HG02973 (cell line): ENCODE measurements at regions not wholly inside any gene's neighbourhood (a gene's known extent, or its start where the extent isn't known, plus 50 kb on each side); places are given as distances from the start of the nearest gene placed in this dataset.
"Not testable (repeated sequence)": the region's sequence is repeated elsewhere in the genome, so short reads cannot be mapped to it uniquely, and the experiment has no call there.

Source experiments
- ATAC-seq: cut with Tn5 transposase; IDR thresholded peaks from one replicate; pipeline ENCODE4 v1.9.1; 2021; ENCODE audit warnings: moderate library complexity; ENCODE audit not compliant: unreplicated experiment

DNA sequence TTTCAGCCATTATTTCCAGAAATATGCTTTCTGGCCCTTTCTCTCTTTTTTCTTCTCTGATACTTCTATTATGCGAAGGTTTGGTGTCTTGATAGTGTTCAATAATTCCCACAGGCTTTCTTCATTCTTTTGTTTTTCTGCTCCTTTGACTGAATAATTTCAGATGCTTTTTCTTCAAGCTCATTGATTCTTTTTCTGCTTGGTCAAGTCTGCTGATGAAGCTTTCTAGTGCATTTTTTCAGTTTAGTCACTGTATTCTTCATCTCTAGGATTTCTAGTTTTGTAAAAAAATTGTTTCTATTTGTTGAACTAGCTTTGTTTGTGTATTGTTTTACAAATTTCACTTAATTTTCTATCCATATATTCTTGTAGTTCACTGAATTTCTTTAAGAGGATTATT is 304.0 kb upstream of the TARS1 start:
- no peak for ATAC-seq

DNA sequence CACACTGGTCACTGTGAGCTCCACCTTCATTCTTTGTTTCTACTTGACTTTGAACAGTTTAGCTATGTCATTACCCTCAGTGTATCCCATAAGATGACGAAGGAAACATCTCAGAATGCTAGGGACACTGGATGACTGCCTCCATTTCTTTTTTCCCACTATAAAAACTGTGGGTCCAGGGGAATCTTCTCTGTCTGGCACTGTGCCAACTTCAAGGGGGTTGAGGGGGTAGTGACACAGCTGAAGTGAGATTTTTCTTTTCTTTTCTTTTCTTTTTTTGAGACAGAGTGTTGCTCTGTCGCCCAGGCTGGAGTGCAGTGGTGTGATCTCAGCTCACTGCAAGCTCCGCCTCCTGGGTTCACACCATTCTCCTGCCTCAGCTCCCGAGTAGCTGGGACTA is 302.6 kb upstream of the TARS1 start:
- ATAC-seq = not testable (repeated sequence)

DNA sequence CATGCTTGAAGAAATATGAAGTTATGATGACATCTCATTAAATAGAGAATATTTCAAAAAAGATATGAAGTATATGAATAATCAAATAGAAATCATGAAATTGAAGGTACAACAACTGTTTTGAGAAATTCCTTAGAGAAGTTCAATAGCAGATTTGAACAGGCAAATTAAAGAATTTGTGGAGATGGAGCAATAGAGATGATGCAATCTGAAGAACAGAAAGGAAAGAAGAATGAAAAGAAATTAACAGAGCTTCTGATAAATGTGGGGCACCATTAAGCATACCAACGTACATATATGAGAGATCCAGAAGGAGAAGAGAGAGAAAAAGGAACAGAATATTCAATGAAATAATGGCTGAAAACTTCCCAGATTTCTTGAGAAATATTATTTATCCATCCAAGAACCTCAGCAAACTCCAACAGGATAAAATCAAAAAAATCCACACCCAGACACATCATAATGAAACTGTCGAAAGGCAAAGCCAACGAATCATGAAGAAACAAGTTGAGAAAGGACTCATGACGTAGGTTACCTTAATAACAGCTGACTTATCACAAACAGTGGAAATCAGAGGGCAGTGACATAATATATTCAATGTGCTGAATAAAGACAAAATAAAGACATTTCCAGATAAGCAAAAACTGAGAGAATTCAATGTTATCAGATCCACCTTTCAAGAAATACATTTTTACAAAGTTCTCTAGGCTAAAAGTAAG is 297.2 kb upstream of the TARS1 start:
- ATAC-seq = no peak

DNA sequence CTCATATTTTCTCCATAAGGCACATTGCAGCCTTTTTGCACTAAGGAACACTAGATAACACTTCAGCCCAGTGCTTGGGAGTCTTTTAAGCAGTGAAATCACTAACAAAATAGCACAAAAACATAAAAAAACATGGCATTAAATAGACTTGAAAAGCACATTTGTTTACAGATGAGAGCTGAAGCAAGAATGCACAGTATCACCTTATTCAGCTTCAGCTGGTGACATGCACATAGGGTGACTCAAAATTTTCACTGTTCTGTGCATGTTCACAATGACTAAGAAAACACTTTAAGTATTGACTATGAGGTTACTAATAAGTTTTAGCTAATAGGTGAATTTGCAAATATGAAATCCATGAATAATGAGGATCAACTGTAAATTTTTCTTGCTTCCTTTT is 293.9 kb upstream of the TARS1 start:
- ATAC-seq = no peak

DNA sequence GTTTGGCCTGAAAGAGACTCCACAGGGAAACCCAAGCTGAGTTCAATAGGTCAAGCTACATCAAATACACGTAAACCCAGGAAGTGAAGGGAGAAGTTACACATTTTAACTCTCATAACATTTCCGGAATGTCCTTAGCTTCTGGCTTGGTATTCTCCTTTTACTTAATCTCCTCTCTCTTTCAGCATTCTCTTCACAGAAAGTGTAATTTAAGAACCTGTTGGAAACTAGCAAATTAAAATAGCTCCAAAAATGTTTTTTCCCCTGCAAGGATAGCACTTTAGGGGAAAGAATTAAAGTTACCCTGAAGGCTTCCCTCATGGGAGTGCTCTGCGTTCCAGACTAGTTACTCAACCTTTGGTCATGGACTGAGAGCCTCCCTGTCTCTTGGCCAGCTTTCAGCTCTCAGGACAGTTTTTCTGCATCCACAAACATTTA is 292.7 kb upstream of the TARS1 start:
- ATAC-seq = no peak

DNA sequence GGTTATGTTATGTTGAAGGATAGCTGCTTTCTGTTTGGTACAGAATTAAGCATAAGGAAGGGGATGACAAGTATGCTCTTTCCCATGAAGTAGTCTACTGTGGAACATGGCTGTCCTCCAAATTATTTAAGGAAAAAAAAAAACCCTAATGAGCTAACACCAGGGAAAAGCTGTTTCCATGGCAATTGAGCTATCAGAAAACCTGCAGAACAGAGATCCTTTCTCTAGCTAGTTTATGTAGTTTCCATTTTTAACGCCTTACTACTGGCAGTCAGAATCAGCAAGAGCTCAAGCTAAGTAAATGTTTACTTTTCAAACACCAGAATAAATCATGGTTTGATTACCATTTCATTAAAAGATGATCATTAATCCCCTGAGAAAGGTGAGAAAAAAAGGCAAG is 287.4 kb upstream of the TARS1 start:
- no peak for ATAC-seq

DNA sequence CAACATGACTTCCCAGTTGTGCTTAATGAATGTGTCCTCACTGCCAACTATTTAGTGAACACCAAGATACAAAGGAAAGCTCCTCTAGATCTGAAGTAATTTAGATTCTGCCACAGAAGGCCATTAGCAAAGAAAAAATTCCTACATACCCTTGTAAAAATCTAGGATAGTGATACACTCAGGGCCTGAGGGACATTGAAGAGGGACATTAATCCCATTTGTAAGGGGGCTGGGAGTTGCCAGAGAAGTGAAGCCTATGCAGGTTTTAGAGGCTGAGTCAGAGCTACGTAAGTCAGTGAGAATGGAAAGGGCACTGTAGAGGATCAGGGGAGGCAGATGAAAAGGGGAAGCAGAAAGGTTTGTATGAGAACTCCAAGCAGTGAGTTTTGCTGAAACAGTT is 286.9 kb upstream of the TARS1 start:
- ATAC-seq = no peak

DNA sequence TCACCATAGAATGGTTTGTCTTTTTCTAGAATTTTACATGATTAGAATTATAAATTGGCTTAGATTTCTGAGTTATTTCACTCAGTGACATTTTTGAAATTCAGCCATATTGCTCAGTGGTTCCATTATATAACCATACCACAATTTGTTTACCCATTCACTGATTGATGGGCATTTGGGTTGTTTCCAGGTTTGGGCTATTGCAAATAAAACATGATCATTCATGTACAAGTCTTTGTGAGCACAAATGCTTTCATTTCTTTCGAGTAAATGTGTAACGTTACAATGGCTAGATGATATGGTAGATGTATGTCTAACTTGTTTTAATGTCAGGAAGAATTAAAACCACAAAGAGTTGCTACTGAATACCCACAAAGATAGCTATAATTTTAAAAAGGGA is 279.9 kb upstream of the TARS1 start:
- ATAC-seq = no peak

DNA sequence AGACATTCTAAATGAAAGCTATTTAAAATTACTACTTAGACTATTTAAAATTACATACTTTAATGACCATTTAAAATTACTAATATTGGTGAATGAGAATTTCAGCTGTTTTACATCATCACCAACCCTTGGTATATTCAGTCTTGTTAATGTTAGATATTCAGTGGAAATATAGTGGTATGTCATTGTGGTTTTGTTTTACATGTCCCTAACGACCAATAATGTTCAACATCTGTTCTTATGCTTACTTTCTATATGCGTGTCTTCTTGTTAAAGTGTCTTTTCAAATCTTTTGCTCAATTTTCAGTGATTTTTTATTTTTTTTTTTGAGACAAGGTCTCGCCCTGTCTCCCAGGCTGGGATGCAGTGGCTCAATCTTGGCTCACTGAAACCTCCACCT is 279.3 kb upstream of the TARS1 start:
- no peak for ATAC-seq

DNA sequence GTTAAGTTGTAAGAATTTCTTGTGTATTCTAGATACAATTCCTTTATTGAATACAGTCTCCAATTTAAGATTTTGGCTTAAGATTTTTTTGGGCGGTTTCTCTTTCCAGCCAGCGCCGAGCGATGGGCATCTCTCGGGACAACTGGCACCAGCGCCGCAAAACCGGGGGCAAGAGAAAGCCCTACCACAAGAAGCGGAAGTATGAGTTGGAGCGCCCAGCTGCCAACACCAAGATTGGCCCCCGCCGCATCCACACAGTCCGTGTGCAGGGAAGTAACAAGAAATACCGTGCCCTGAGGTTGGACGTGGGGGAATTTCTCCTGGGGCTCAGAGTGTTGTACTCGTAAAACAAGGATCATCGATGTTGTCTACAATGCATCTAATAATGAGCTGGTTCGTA is 278.7 kb upstream of the TARS1 start:
- no peak for ATAC-seq

DNA sequence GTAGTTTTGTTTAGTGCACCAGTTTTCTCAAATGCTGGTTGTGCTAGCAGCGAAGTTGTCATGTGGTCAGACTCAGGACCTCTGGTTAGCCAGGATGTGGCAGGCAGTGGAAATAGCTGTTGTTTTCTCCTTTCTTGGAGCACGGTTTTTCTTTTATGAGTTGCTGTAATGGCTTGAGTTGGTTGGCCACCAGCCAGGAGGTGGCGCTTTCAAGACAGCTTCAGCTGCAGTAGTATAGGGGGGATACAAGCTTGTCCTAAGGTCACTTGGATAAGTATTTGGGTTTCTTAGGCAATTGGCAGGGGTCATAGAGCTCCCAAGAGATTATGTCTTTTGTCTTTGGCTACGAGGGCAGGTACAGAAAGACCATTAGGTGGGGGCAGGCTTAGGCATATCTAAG is 274.2 kb upstream of the TARS1 start:
- no peak for ATAC-seq

DNA sequence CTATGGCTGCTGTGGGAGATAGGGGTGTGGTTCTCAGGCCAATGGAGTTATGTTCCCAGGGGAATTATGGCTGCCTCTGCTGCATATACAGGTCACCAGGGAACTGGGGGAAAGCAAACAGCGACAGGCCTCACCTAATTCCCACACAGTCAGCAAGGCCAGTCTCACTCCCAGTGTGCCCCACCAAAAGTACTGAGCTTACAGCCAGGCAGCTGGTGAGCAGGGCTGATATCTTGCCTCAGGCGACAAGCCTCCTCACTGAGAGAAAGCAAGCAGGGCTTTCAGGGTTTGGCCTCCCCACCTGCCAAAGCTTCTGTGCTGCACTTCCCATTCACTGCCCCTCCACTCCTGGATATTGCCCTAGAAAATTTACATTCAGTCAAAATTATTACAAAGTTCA is 273.8 kb upstream of the TARS1 start:
- ATAC-seq = no peak

DNA sequence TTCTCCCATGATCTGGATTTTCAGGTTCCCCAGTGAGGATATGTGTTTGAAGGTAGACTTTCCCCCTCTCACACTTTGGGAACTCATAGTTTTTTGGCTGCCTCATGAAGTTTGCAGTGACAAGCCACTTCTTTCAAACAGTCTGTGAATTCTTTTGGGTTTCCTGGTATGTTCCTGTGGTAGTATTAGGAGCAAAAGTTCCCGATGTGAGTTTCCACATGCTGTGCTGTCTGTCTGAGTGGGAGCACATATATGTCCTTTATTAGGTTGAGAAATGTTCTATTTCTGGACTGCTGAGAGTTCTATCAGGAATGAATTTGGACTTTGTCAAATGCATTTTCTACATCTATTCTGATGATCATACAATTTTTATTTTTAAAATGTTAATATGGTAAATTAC is 273.2 kb upstream of the TARS1 start:
- ATAC-seq = no peak

DNA sequence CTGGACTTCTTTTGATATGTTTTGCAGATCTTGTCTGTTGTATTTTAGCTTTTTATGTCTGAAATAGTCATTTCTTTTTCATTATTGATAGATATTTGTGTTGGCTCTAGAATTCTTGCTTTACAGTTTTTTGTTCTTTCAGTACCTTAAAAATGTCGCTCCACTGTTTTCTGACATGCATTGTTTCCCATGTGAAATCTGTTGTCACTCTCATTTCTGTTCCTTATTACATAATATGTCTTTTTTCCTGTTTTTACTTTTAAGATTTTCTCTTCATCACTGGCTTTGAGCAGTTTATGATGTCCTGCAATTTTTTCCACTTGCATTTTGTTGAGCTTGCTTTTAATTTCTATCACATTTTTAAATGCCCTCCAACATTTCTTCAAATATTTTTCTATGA is 270.4 kb upstream of the TARS1 start:
- ATAC-seq = no peak

DNA sequence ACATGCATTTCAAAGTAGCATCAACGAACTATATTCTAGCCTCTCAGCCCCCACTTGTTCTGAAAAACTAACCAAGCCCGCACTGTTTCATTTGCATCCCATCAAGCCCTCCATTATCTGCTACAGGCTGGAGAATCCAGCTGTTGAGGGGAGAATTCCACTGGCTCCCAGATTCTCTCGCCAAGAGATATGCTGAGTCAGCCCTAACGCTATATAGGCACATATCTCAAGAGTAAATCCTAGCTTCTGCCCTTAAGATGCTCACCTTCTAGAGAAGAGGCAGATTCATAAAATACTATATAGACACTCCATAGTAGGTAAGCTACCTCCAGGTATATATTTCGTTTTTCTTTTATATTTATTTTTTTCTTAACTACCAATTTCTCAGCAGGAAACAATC is 266.4 kb upstream of the TARS1 start:
- ATAC-seq = no peak

DNA sequence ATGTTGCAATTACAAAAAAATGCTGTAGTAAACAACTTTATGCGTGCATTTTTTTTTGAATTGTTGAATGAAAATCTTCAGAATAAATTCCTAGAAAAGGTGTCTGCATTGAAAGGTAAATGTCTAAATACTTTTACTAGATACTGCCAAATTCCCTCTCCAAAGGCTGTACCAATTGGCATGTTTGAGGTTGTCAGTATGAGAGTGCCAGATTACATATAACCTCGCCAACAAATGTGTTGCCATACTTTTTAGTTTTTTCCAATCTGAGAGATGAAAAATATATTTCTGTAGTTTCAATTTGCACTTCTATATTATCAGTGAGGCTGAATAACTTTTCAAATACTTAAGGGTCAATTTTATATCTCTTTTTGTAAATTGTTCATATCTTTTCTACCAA is 261.5 kb upstream of the TARS1 start:
- no peak for ATAC-seq

DNA sequence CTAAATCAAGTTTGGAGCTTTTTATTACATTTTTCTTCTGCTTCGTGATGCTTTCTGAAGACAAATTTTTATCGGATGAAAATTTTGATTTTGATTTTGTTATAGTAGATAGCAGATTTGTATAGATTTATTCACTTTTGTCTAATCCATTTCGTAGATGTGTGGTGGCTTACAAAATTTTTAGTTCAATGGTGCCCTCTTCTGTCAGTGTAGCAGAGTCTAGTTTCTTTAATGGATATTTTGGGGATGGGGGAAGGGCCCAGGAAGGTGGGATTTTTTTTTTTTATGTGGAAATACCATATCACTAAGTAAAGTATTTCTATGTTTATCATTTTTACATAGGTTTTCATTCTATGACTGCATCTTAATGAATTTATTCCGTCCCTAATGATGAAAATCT is 259.9 kb upstream of the TARS1 start:
- no peak for ATAC-seq

DNA sequence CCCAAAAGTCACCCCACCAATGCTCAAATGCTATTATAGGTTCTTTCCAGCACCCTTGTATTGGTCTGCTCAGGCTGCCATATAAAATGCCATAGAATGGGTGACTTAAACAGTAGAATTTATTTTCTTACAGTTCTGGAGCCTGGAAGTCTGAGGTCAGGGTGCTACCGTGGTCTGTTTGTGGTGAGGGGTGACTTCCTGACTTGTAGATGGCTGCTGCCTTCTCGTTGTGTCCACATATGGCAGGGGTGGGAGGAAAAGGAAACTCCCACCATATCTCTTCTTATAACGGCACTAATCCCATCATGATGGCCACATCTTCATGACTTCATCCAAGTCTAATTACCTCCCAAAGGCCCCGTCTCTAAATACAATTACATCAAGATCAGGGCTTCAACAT is 257.8 kb upstream of the TARS1 start:
- no peak for ATAC-seq

DNA sequence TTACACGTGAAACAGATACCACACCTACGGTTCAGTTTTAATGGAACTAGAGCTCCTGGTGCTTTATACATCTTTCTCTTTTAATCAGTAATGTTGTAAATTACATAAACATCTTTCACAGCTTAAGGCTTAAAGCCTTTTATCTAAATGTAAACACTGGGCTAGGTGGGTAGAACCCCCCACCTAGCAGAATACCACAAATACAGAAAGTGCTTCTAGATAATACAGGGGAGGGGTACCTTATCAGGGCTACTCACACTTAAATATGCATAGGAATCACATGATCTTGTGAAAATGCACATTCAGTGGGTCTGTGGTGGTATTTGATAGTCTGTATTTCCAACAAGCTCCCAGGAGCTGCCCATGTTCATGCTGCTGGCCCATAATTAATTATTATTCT is 256.4 kb upstream of the TARS1 start:
- no peak for ATAC-seq

DNA sequence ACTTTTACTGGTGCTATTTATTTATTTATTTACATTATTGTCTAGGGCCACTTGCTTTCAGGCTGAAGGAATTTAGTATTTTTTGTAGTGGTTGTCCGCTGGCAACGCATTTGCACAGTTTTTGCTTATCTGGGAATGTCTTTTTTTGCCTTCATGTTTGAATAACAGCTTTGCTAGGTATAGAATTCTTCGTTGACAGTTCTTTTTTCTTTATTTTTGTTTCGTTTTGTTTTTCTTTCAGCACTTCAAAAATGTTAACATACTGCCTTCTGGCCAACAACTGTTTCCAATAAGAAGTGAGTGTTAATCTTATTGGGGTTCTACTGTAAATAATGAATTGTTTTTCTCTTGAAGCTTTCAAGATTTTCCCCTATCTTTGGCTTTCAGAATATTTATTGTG is 252.7 kb upstream of the TARS1 start:
- no peak for ATAC-seq

DNA sequence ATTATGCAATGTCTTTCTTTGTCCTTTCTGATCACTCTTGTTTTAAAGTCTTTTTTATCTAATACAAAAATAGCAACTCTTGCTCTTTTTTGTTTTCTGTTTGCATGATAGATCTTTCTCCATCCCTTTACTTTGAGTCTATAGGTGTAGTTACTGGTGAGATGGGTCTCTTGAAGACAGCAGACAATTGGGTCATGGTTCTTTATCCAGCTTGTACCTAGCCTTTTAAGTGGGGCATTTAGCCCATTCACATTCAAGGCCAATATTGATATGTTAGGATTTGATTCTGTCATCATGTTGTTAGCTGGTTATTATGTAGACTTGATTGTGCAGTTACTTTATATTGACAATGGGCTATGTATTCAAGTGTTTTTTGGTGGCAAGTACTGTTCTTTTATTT is 245.9 kb upstream of the TARS1 start:
- ATAC-seq = no peak

DNA sequence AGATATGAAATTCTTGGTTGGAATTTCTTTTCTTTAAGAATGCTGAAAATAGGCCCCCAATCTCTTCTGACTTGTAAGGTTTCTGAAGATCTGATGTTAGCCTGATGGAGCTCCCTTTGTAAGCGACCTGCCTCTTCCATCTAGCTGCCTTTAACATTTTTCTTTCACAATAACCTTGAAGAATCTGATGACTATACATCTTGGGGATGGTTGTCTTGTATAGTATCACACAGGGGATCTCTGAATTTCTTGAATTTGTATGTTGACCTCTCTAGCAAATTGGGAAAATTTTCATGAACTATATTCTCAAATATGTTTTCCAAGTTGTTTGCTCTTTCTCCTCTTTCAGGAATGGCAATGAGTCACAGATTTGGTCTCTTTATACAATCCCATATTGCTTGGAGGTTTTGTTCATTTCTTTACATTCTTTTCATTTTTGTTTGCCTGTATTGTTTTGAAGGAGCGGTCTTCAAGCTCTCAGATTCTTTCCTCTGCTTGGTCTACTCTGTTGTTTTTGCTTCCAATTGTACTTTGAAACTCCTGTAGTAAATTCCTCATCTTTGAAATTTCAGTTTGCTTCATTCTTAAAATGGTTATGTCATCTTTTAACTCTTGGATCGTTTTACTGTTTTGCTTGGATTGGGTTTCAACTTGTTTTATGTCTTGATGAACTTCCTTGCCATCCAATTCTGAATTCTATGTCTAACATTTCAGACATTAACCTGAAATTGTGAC is 245.2 kb upstream of the TARS1 start:
- ATAC-seq = no peak

DNA sequence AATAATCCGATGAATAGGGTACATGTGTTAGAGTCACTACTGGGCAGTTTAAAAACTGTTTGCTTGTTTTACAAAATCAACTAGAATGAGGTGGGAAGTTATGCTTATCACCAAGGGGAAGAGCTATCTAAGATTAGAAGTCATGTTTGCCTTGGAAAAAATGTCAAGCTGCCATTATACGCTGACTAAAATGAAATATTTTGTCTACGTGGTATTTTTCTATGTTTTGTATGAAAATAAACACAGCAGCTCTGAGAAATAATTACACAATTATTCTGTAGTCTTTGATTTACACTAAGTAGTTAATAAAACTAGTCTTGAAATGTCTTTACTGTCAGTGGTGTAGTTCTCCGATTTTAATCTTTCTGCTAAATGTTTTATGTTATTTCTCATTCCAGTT is 241.9 kb upstream of the TARS1 start:
- no peak for ATAC-seq
